Endothelial cell of umbilical vein (primary cell): ENCODE measurements at regions not wholly inside any gene's neighbourhood (a gene's known extent, or its start where the extent isn't known, plus 50 kb on each side); places are given as distances from the start of the nearest gene placed in this dataset.

ENCODE experiments used
- BruUV-seq: library from RNA; stranded (reverse); fragments of 400-500 nt; replicated peaks from 2 replicates; lab custom pipeline; 2021; lab: Mats Ljungman, UMichigan
- CTCF ChIA-PET: fragments of 300-600, 350-600 bp; sonication (Branson Sonifier 250); formaldehyde crosslinking; loops from one replicate; lab custom pipeline; 2021; ENCODE audit warnings: antibody characterized with exemption, inconsistent platforms; lab: Charles Lee
- POLR2A ChIA-PET: fragments of 300-600, 350-600 bp; sonication (Branson Sonifier 250); formaldehyde crosslinking; loops from one replicate; lab custom pipeline; 2021; ENCODE audit warnings: antibody characterized with exemption, inconsistent platforms; lab: Charles Lee
- DNase-seq: peaks from one replicate; pipeline ENCODE4 v3.0.0-alpha.2; 2011; ENCODE audit warnings: low read depth, low spot score
- FAIRE-seq: peaks from 2 replicates; lab custom pipeline; 2011; peaks lifted over from hg19 to GRCh38; lab: Jason Lieb, UNC
- H2AFZ ChIP-seq: 2 replicates; pipeline ENCODE4 v1.6.0; 2012; ENCODE audit warnings: low read depth, low read length, control low read depth, inconsistent platforms
- H3K27ac ChIP-seq: 2 replicates; pipeline ENCODE4 v1.5.1; 2011; ENCODE audit warnings: low read depth, mild to moderate bottlenecking, control low read depth, low read length, moderate library complexity; ENCODE audit not compliant: insufficient read depth
- H3K27me3 ChIP-seq, 2 experiments: 2 replicates each; pipeline versions ENCODE4 v1.6.0 to v1.6.1; 2011; ENCODE audit warnings: low read length in 2 of 2, mixed read lengths in 1 of 2; ENCODE audit not compliant: control insufficient read depth in 2 of 2, insufficient read depth in 2 of 2
- H3K36me3 ChIP-seq, 2 experiments: 2 replicates in 1 of 2; 3 replicates in 1 of 2; pipeline ENCODE4 v1.5.1; 2011; ENCODE audit warnings: low read length in 2 of 2, mild to moderate bottlenecking in 1 of 2, moderate library complexity in 1 of 2; ENCODE audit not compliant: control insufficient read depth in 2 of 2, insufficient read depth in 2 of 2; ENCODE audit errors: extremely low read depth in 1 of 2
- H3K4me1 ChIP-seq: 3 replicates; pipeline ENCODE4 v1.5.1; 2011; ENCODE audit warnings: mild to moderate bottlenecking, low read length; ENCODE audit not compliant: control insufficient read depth, insufficient read depth; ENCODE audit errors: extremely low read depth
- H3K4me2 ChIP-seq: 2 replicates; pipeline ENCODE4 v1.6.1; 2011; ENCODE audit warnings: low read length, control low read depth, mixed read lengths; ENCODE audit not compliant: insufficient read depth
- H3K4me3 ChIP-seq, 3 experiments: fragments of 200-600 bp in 1 of 3; sonication (generic), shearing (Covaris generic) in 1 of 3; replicated peaks in 1 of 3; 2 replicates each; pipeline ENCODE4 v1.5.1; 2011 to 2016; ENCODE audit warnings: control low read depth in 3 of 3, low read length in 3 of 3, mild to moderate bottlenecking in 2 of 3, inconsistent platforms in 1 of 3, low read depth in 1 of 3, moderate library complexity in 1 of 3; ENCODE audit not compliant: insufficient read depth in 1 of 3
- H3K79me2 ChIP-seq: 2 replicates; pipeline ENCODE4 v1.6.0; 2012; ENCODE audit warnings: low read length, inconsistent platforms; ENCODE audit not compliant: control insufficient read depth, insufficient read depth
- H3K9ac ChIP-seq: replicated peaks from 2 replicates; pipeline ENCODE3; 2011; ENCODE audit warnings: low read length, control low read depth; ENCODE audit not compliant: insufficient read depth; ENCODE audit errors: extremely low read depth
- H3K9me1 ChIP-seq: replicated peaks from 3 replicates; pipeline ENCODE4 v1.6.0; 2011; ENCODE audit warnings: mild to moderate bottlenecking, low read length; ENCODE audit not compliant: control insufficient read depth, insufficient read depth; ENCODE audit errors: extremely low read depth
- H3K9me3 ChIP-seq: replicated peaks from 2 replicates; pipeline ENCODE4 v1.5.1; 2012; ENCODE audit warnings: low read length, inconsistent platforms; ENCODE audit not compliant: control insufficient read depth, insufficient read depth
- H4K20me1 ChIP-seq: replicated peaks from 2 replicates; pipeline ENCODE3; 2011; ENCODE audit warnings: mild to moderate bottlenecking, low read length; ENCODE audit not compliant: control insufficient read depth, insufficient read depth; ENCODE audit errors: extremely low read depth
- CTCF ChIP-seq, 2 donors: IDR thresholded peaks; 1 replicate in 1 of 2; 2 replicates in 1 of 2; pipeline ENCODE4 v1.5.1; 2011; ENCODE audit warnings: low read length in 2 of 2, mild to moderate bottlenecking in 2 of 2, moderate library complexity in 2 of 2, control low read depth in 1 of 2, inconsistent platforms in 1 of 2, low read depth in 1 of 2; ENCODE audit not compliant: insufficient read depth in 1 of 2; ENCODE audit errors: extremely low read depth in 1 of 2
- EZH2 ChIP-seq: IDR thresholded peaks from 2 replicates; pipeline ENCODE4 v1.6.1; 2012; ENCODE audit warnings: borderline replicate concordance, low read depth, mild to moderate bottlenecking, moderate library complexity, low read length, inconsistent platforms; ENCODE audit not compliant: severe bottlenecking
- FOS ChIP-seq: IDR thresholded peaks from 2 replicates; pipeline ENCODE4 v1.6.1; 2011; ENCODE audit warnings: mild to moderate bottlenecking, low read length, moderate library complexity, borderline replicate concordance; ENCODE audit not compliant: insufficient read depth
- GATA2 ChIP-seq: IDR thresholded peaks from 2 replicates; pipeline ENCODE4 v1.7.0; 2011; ENCODE audit warnings: low read depth, mild to moderate bottlenecking, moderate library complexity, mixed read lengths, low read length; ENCODE audit not compliant: insufficient read length, insufficient read depth
- JUN ChIP-seq: IDR thresholded peaks from 2 replicates; pipeline ENCODE4 v1.6.1; 2011; ENCODE audit warnings: borderline replicate concordance, low read depth; ENCODE audit not compliant: insufficient read length, insufficient read depth
- MAX ChIP-seq: IDR thresholded peaks from 2 replicates; pipeline ENCODE4 v1.6.1; 2011; ENCODE audit not compliant: insufficient read depth, insufficient read length
- MYC ChIP-seq: IDR thresholded peaks from one replicate; pipeline ENCODE4 v1.6.1; 2011; ENCODE audit warnings: mild to moderate bottlenecking, low read depth, low read length
- POLR2A ChIP-seq: IDR thresholded peaks from 2 replicates; pipeline ENCODE4 v1.6.1; 2012; ENCODE audit warnings: low read depth, mild to moderate bottlenecking, control low read depth, low read length
- POLR2AphosphoS5 ChIP-seq: IDR thresholded peaks from 2 replicates; pipeline ENCODE4 v1.6.1; 2012; ENCODE audit warnings: low read depth, mild to moderate bottlenecking, control low read depth, low read length, moderate library complexity; ENCODE audit not compliant: insufficient read depth
- dilution Hi-C: fragments of 300-500 bp; cut with MboI; formaldehyde crosslinking; loops from one replicate; pipeline ENCODE4 v1.15.0; 2019; ENCODE audit warnings: low sequenced_read_pairs; ENCODE audit not compliant: extremely low pct_ligation_motif_present
- intact Hi-C: fragments of 100-400 bp; cut with micrococcal nuclease; formaldehyde crosslinking; loops from one replicate; pipeline ENCODE4 v1.10.0; 2022

- no peak for FAIRE-seq
- POLR2A ChIA-PET, result no interaction called here
Observed at GRCh38 chr15:93968773-93969172, 262.6 kb upstream of the MCTP2 start.

GRCh38 chr15:93965304-93965908 is 266.0 kb upstream of the MCTP2 start:
- Histone ChIP-seq H4K20me1 (no peaks in the 10 kb centered on the region), H3K4me3 (no peak overlapping the region), H2AFZ (no peak overlapping the region), H3K9me3 (no peaks in the 10 kb centered on the region), H3K4me1 (no peaks in the 10 kb centered on the region), H3K4me2 (no peak overlapping the region), H3K9ac (no peak overlapping the region), H3K9me1 (no peaks in the 10 kb centered on the region), H3K36me3 (no peaks in the 10 kb centered on the region), H3K27me3 (no peaks in the 10 kb centered on the region), H3K79me2 (no peaks in the 10 kb centered on the region), H3K27ac (no peak overlapping the region)
- intact Hi-C loops (no loop called here), dilution Hi-C loops (no loop called here)
- FAIRE-seq, result no peak
- CTCF ChIA-PET, result no interaction called here
- DNase-seq, result no peak
- no peak for TF ChIP-seq GATA2
- TF ChIP-seq CTCF (IDR thresholded peaks at IDR 0.05; ENCODE audit: extremely low read depth in 1 of 2, insufficient read depth in 1 of 2, low read depth in 1 of 2, low read length in 2 of 2), result no peak
- no peak for TF ChIP-seq POLR2AphosphoS5
- TF ChIP-seq JUN, result no peak
- no peak for TF ChIP-seq POLR2A
- TF ChIP-seq EZH2, result no peak
- TF ChIP-seq FOS, result no peak
- TF ChIP-seq MAX, result no peak
- TF ChIP-seq MYC, result no peak
- BruUV-seq, result no TSS peak
- POLR2A ChIA-PET, result no interaction called here

More at GRCh38 chr15:93968773-93969172, 262.6 kb upstream of the MCTP2 start:
- Histone ChIP-seq H3K9me1 (no peaks in the 10 kb centered on the region), H3K36me3 (no peaks in the 10 kb centered on the region), H3K27ac (no peak overlapping the region), H3K79me2 (no peaks in the 10 kb centered on the region), H4K20me1 (no peaks in the 10 kb centered on the region), H3K9ac (no peak overlapping the region), H3K9me3 (no peaks in the 10 kb centered on the region), H3K4me2 (no peak overlapping the region), H2AFZ (no peak overlapping the region), H3K4me1 (no peaks in the 10 kb centered on the region), H3K27me3 (no peaks in the 10 kb centered on the region), H3K4me3 (no peak overlapping the region)
- CTCF ChIA-PET, result no interaction called here
- DNase-seq, result no peak
- intact Hi-C loops, result no loop called here
- no TSS peak for BruUV-seq
- dilution Hi-C loops, result no loop called here
- TF ChIP-seq JUN, result no peak
- no peak for TF ChIP-seq POLR2AphosphoS5
- TF ChIP-seq GATA2, result no peak
- no peak for TF ChIP-seq POLR2A
- TF ChIP-seq MYC, result no peak
- no peak for TF ChIP-seq FOS
